ENCODE measurements at regions not wholly inside any gene's neighbourhood (a gene's known extent, or its start where the extent isn't known, plus 50 kb on each side); places are given as distances from the start of the nearest gene placed in this dataset.

DNA sequence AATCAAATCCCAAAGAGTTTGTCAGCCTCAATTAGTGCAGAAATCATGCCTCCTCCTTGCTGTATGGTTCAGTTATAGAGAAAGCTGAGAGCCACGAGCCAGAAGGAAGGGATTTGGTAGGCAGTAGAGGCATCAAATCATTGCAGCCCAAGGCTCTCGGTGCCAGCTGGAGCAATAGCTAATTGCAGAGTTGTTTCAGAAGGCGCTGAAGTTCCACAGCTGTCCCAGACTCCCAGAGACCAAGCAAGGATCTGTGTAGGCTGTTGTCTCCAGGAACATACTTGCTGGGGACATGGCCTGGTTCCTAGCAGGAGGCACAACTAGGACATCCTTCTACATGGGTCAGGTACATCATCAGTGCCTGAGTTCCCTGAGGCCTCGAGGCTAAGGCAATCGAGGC lies 80.4 kb upstream of the WSCD2 start:
- ATAC-seq (ENCODE audit: low read depth), result no peak
- H4K20me1 ChIP-seq (ENCODE audit: insufficient read depth, low read length), result no peaks in the 10 kb centered on the region
- H3K18ac ChIP-seq (ENCODE audit: low read depth, low read length), result no peak overlapping the region
- H2BK20ac ChIP-seq (ENCODE audit: low read depth, low read length), result no peak overlapping the region
- no peaks in the 10 kb centered on the region for H3K4me1 ChIP-seq (ENCODE audit: control insufficient read depth, insufficient read depth, low read length)
- no peak overlapping the region for H3K23ac ChIP-seq (ENCODE audit: low read depth, low read length)
- no peak overlapping the region for H2BK15ac ChIP-seq (ENCODE audit: low read depth, low read length)
- H3K4ac ChIP-seq (ENCODE audit: low read depth, low read length), result no peak overlapping the region
- H3K36me3 ChIP-seq (ENCODE audit: control insufficient read depth, insufficient read depth, low read length), result no peaks in the 10 kb centered on the region
- no peak overlapping the region for H3K27ac ChIP-seq (ENCODE audit: insufficient read depth, low read length)
- H3K14ac ChIP-seq (replicated peaks; ENCODE audit: low read depth, low read length), result no peak overlapping the region
- TF ChIP-seq, protein P1, sequence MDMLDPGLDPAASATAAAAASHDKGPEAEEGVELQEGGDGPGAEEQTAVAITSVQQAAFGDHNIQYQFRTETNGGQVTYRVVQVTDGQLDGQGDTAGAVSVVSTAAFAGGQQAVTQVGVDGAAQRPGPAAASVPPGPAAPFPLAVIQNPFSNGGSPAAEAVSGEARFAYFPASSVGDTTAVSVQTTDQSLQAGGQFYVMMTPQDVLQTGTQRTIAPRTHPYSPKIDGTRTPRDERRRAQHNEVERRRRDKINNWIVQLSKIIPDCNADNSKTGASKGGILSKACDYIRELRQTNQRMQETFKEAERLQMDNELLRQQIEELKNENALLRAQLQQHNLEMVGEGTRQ (IDR thresholded peaks at IDR 0.05; ENCODE audit: low read depth, low read length), result no peak
- TF ChIP-seq SMC3 (IDR thresholded peaks at IDR 0.05; ENCODE audit: low read depth, low read length) (no peak), NFE2L2 (IDR thresholded peaks at IDR 0.05; ENCODE audit: low read depth, low read length) (no peak), MXI1 (IDR thresholded peaks at IDR 0.05; ENCODE audit: borderline replicate concordance, low read depth, low read length) (no peak)
- no peak overlapping the region for H3K4me3 ChIP-seq (ENCODE audit: insufficient read depth, low read depth, low read length)
- POLR2A ChIA-PET (ENCODE audit: unreplicated experiment), result no interaction called here
- H3K56ac ChIP-seq (ENCODE audit: extremely low read depth, insufficient read depth, low read length), result no peak overlapping the region
- H3K9me3 ChIP-seq (ENCODE audit: control insufficient read depth, insufficient read depth, low read length), result no peaks in the 10 kb centered on the region
- H2BK120ac ChIP-seq (ENCODE audit: low read depth, low read length), result no peak overlapping the region
- H3K4me2 ChIP-seq (ENCODE audit: low read depth, low read length), result no peak overlapping the region
- H2BK5ac ChIP-seq (ENCODE audit: low read depth, low read length, poor library complexity, severe bottlenecking), result no peak overlapping the region
- intact Hi-C loops (cut with micrococcal nuclease), result no loop called here
- no peaks in the 10 kb centered on the region for H3K9me1 ChIP-seq (ENCODE audit: insufficient read depth, low read length)
- no peak overlapping the region for H2AK5ac ChIP-seq (ENCODE audit: low read depth, low read length)
- H4K91ac ChIP-seq (ENCODE audit: insufficient read depth, low read depth, low read length), result no peak overlapping the region
- no peak for DNase-seq
- H4K8ac ChIP-seq (ENCODE audit: low read depth in 2 of 2, low read length in 2 of 2), result no peak overlapping the region
- dilution Hi-C loops (cut with HindIII; ENCODE audit: low sequenced_read_pairs, unreplicated experiment), result no loop called here
- no peak overlapping the region for H4K5ac ChIP-seq (ENCODE audit: low read depth, low read length)
- H3K79me1 ChIP-seq (ENCODE audit: low read depth in 1 of 2, low read length in 2 of 2), result no peaks in the 10 kb centered on the region
- H2AFZ ChIP-seq (replicated peaks; ENCODE audit: low read length, poor library complexity), result no peak overlapping the region
- no peak overlapping the region for H3K9ac ChIP-seq (ENCODE audit: low read depth, low read length)
- CTCF ChIA-PET, result no interaction called here
- in situ Hi-C loops (cut with MboI; ENCODE audit: low sequenced_read_pairs), result no loop called here
- H3K27me3 ChIP-seq (ENCODE audit: control insufficient read depth, insufficient read depth, low read length), result no peaks in the 10 kb centered on the region
- H2AK9ac ChIP-seq (replicated peaks; ENCODE audit: low read depth, low read length, poor library complexity), result no peak overlapping the region
- WGBS, 2 experiments (ENCODE audit: extremely low coverage in 2 of 2, insufficient read length in 1 of 2), result 29% methylated on average over 1 of the region's 5 CpGs; no CpG with 5 or more reads in 1 of the 2 experiments
- no TSS peak for BruUV-seq (replicated peaks)

Data from IMR-90 (cell line).